Hematopoietic multipotent progenitor cell treated with erythropoietin and hydrocortisone succinate and interleukin-3 and kit ligand, for 6 days (in vitro differentiated cells): ENCODE measurements at regions not wholly inside any gene's neighbourhood (a gene's known extent, or its start where the extent isn't known, plus 50 kb on each side); places are given as distances from the start of the nearest gene placed in this dataset.

Experiments used
- DNase-seq: peaks from one replicate; pipeline ENCODE4 v3.0.0-alpha.2; 2015

DNA sequence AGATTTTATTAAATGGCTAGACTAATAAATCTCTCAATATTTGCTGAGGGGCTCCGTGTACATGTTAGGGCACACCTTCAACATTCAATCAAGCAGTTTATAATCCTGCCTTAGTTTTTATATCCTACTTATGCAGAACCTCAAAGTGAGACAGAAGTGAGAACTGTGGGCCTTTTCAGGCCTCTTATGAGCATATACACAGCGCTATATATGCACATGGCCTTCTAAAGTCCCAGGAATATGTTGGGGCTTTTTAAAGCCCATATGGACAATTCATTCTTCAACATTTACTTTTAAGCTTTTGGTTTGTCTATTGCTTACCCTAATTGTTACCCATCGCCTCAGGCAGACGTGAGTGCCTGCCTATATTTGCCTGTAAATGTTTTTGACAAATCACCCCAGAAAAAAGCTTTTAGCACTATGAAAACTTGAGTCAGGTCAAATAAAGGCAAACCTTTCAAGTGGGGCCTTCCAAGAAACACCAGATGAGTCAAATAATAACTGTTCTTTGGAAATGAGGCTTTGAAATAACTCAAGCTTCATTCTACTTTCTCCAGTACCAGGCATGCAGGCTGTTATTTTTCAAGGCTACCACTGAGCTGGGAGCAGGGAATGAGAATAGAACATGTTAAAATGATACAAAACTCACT, 58.2 kb downstream of the ESM1 start:
- DNase-seq: no peak

DNA sequence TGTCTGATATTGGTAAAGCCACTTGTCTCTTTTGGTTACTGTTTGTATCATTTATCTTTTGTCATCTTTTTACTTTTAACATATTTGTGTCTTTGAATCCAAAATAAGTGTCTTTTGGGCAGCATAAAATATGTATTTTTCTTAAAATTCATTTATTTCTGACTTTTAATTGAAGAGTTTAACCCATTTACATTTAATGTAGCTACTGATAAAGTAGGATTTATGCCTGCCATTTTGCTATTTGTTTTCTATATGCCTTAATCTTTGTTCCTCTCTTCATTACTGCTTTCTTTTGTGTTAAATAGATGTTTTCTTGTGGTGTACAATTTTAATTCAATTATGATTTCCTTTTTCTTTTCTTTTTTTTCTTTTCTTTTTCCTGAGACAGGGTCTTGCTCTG, 60.9 kb downstream of the ESM1 start:
- no peak for DNase-seq

DNA sequence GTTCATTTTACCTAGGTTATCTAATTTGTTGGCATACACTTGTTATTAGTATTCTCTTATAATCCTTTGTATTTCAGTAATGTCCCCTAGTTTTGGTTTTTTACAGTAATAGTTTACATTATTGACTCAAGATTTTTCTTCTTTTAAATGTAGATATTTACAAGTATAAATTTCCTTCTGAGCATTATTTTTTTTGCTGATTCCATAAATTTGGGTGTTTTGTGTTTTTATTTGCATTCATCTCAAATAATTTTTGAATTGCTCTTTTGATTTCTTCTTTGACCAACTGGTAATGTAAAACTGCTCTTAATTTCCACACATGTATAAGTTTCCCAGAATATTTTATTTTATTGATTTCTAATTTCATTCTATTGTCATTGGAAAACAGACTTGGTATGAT, 68.1 kb downstream of the ESM1 start:
- no peak for DNase-seq

DNA sequence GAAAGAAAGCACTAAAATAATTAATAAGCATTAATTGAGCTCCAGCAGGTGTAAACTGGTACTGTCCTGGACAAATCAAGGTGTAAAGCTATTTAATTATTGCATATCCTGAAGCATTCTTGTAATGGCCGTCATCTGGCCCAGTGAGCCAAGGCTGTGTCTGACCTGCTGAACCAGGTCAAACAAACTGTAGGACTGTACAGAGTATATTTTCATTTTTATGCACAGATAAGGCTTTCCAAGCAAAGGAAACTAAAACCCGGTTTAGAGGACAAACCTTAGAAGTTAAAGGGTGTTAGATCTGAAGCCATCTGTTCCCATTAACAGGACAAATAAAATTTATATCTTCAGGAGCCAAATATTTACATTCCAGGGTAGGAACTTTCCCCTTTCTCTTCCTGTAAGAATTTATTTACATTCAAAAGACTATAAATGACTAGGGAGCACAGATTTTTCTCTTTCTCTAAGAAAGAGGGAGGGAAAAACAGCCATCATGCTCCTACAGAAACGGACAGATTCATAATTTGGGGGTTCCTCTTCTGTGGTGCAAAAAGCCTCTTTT, 69.8 kb downstream of the ESM1 start:
- no peak for DNase-seq

DNA sequence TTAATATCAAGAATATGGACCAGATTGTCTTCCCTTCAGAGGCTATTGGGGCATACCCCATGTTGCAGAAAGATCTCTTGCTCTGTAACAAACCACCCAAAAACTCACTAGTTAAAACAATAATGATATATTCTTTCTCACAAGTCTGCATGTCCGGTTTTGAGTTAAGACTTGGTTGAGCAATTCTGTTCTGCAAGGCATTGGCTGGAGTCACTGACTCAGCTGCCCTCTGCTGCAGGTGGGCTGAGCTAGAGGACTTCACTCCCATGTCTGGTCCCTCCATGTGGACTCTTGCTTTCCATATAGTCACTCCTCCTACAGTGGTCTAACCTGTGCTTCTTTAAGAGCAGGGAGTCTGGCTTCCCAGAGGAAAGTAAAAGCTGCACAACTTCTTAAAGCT, 73.4 kb downstream of the ESM1 start:
- DNase-seq: no peak

DNA sequence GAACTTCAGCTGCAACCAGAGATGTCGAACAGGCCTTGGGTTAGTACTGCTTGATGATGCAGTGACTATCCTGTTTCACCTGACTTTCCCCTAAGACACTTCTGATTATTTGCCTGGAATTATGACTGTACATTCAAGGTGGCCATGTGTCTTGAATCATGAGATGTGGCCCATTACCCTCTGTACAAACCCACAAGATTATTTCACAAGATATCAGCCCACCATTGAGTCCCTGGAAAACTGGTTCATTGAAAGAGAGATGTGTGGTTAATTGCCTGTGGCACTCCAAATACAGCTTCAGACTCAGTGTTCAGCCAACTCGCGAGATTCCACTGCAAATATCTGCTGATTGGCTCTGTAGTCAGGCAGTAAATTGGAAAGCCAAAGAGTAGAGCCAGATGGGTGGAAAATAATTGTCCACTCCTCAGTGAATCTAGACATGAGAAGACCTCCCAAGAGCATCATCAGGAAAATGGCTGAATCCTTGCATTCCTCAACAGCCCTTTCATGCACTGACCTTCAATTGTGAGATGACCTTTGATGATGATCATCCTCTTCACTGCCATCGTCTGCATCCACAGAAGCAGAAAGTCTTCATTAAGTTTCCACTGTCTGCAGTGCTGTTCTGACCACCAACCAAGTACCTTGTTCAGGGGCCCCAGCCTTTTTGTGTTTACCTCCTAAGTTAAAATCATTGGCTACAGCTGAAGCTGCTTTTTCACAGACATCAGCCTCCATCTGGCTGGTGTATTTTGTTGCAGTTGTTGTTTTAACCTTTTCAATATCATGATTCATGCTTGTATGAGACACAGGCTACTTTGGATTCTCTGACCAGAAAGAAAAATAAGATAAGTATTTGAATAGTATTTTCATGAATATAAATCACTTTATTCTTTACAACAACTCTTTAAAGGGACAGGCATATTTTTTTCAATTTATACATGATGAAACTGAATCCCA, 75.2 kb downstream of the ESM1 start:
- DNase-seq: no peak

DNA sequence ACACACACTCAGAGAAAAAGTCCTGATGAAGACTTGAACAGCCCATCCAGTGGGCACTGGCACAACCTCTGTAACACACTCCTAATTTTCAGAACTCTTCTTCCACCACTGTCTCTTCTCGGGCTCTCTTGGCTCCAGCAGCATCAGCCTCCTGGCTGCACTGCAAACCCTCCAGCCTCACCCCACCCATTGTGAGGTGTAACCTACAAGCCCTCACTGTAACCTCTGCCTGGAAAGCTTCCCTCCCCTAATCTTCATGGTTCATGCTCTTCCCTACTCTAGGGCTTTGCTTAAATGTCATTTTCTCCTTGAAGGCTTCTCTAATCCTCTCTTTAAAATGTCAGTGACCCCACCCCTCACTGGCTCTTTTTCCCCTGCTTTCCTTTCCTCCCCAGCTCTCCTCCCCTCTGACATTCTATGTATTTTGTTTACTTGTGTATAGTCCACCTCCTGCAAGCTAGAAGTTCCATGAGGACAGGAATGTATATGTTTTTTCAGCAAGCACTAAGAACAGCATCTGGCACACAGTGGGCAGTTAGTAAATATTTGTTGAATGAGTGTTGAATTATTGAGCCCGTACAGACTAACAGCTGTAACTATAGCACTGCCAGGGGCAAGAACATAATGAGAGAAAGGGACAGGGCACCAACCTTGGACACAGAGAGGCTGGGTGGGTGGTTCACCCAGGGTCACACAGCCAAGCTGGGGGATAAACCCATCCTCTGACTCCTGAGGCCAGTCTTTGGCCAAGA, 76.4 kb downstream of the ESM1 start:
- no peak for DNase-seq

DNA sequence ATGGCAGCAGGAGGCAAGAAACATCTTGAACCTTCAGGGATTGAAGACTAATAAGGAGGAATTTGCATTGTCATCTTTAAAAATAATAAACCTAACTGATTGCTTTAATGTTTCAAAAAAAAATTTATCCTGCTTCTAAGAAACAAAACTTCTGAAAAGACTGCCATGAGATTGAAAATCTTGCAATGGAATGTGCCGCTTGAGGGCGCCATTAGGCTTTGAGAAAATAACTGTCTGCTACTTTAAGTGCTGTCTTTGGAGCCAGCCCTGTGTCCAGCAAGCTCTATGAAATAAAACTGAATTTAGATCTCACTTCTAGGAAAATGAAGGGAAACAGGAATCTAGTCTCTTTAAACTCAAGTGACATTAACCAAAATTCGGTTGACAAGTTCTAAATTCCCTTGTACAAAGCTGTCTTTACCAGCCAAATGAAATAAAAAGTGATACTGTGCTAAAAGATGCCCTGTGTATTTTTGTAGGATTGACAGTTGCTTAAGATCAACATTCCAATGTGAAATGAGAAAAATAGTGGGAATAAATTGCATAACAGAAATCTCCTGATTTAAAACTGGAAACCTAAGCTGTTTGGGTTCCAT, 79.4 kb downstream of the ESM1 start:
- peak; percentile 73 for DNase-seq

DNA sequence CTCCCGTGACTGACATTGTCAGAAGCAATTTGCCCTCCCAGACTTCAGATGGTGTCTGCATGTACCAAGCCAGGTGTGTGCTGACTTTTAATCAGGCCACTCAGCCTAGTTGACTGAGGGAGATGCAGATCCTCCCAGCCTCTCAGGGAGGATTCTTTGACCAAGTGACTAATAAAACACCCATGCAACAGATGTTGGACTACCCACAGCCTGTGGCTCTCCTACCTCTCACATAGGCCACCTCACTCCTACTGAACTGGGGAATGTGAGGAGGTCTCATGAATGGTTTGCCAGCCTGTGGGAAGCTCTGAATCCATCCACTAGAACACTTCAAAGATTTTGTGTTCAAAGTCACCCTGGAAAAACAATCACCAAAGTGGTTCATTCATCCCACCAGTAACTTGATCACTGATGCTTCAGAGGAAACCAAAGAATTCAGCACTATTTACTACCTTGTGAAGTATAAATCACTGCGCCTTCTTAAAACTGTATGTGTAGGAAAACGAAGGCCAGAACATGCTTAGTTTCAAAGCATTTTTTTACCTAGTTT, 80.1 kb downstream of the ESM1 start:
- no peak for DNase-seq

DNA sequence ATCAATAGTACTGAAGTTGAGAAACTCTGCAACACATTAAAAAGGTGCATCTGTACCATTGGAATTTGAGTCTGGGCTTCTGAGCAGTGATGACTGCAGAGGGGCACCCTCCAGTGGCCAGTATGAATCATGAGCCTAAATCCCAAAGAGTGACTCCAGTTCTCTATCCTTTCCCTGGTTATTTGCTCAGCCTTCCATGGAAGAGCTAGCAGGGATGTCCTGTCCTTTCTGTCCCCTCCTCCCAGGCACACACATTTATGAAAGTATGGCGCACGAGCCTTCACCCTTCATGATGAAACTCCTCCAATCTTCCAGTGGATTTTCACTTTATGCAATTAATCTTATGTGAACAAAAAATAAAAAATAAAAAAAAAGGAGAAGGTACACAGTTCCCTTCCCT, 81.0 kb downstream of the ESM1 start:
- peak; percentile 18 for DNase-seq

DNA sequence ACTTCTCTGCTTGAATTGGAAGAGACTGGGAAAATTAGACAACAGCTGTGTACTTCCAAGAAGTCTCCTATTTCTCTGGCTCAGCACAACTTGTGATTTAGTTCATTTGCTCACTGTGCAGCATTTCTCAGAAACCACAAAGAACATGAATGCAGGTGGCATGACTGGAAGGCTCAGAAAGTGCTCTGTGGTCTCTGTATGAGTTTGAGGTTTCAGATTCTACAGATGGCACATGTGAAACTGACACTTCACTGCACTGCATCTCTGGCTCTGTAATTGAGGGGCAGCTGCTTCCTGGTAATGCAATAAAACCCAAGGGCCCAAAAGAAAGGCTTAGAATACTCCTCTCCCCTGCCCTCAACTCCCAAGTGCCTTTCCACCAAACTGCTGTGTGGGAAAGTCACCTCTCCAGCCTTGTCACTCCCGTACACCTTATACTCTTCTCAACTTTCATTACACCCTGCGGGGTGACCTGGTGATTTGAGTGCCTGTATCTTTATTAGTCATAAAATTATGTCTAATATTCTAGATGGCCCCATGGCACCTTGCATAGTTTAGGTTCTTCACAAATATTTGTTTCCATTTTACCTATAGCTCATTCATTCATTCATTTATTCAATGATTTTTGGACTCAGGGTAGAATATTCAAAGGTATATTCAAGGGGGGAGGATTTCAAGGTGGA, 82.5 kb downstream of the ESM1 start:
- DNase-seq: peak; percentile 34

DNA sequence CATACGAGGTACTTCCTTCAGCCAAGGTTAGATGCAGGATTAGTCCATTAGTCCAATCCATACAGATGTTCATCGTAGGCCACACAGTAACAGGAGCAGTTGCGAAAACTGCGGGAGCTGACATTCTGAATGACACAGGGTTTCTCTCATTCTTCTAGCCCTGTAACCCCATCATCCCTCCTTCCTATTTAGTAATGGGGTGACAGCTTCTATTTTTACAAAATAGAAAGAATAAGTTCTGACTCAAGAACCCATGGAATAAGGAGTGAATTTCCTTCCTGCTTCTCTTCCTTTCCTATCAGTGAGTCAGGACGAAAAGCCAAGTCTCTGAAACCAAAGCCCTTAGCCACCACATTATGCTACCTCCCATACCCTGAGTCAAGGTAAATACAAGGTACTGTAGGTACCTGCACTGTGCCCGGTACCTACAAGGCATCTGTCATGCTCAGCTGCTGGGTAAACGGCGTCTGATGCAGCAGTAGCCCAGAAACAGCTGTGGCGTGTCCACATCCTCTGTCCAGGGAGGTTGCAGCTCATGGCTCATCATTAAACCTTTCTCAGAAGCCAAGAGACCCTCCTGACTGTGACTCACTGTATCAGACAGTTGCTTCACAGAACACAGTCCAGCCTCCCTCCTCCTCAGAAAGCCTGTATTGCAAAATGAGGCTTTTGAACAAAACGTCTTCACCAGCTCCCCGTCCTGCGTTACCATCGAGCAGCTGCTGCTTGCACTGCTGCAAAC, 84.2 kb downstream of the ESM1 start:
- DNase-seq: no peak

DNA sequence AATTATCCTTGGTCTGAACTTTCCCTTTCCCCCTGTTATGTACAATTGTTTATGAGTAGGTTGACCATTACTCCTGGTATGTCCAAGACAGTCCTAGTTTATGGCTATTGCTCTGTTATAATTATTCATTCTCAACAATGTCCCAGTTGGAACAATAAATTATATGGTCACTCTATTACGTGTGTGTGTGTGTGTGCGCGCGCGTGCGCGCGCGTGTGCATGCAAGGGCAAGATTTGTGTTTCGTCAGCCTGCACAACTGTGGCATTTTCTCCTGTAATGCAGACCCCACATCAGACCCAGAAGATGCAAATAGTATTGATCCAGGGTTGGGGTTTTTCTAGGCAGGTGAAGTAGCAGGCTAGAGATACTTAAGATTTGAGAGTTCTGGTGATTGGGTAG, 88.4 kb downstream of the ESM1 start:
- DNase-seq: no peak

DNA sequence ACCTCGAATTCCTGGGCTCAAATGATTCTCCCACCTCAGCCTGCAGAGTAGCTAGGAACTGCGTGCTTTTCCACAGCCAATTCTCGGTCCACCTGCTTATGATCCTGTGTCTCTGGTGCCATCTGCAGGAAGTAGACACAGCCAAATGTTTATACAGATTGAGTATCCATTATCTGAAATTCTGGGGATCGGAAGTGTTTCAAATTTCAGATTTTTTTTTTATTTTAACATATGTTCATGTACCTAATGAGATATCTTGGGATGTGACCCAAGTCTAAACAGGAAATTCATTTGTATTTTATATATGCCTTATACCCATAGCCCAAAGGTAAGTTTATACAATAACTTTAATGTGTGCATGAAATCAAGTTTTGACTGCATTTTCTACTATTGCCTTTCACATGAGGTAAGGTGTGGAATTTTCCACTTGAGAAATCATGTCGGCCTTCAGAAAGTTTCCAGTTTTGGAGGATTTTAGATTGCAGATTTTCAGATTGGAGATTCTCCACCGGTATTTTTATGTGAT, 89.5 kb downstream of the ESM1 start:
- DNase-seq: peak; percentile 45

DNA sequence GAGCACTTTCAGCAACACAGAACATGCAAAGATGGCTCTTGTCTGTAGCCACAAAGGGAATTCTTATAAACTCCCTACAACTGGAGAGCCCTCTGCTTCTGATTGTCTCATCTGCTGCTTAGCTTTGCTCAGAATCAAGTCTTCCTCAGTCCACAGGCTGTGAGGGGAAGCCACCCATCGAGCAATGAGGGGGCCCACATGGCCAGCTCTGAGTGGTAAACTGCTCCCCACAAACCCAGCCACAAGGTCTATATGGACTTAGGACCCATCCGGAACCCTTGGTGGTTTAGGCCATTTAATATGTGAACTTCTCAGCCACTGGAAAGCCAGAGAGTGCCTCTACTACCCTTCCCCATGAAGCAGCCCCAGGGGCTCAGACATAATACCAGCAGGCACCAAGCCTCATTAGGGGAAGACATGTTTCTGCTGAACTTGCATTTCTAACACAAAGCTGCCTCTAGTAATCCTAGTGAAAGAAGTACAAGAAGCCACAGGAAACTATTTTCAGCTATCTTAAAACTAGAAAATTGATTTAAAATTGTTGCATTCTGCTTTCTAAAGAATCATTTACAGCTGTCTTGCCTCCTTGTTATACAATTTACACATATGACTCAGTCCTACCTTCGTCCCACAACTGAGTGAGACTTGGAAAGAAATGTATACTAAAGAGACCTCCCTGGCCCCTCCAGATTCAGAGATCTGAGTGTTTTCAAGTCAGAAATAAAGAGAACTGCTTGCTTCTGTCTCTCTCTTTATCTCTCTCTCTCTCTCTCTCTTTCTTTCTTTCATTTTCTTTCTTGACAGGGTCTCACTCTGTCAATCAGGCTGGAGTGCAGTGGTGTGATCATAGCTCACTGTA, 90.2 kb downstream of the ESM1 start:
- DNase-seq: no peak

DNA sequence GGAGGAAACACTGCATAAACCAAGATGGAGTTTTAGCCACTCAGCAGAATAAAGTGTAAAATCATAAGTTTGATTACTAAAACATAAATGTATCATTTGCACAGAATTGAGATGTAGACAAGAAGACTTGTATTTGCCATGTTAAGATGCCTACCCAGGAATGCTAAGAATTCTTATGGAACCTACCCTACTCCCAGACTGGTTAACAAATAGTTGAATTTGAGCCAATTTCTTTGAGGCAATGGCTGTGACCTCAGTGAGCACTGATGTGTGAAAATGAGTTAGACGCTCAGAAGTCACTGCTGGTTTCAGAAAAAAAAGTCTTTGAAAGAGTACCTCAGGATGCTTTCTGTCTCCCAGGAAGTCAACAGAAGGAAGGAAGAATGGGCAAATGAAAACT, 95.6 kb downstream of the ESM1 start:
- no peak for DNase-seq

DNA sequence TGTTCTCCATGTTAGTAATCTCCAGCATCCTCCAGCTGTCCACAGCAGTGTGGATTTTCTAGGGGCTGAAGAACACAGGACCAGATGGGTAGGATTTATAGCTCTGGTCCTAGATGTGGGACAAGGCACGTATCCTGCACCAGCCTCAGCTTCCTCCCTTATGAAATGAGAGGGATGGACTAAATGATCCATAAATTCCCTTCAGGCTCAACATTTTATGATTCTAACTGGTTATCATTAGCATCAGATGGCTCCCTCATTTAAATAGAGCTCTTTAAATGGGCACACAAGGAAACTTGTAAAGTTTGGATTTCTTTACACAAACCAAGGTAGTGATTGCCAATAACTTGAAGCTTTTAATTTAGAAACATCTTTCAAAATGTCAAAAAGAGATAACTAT, 97.7 kb downstream of the ESM1 start:
- no peak for DNase-seq

DNA sequence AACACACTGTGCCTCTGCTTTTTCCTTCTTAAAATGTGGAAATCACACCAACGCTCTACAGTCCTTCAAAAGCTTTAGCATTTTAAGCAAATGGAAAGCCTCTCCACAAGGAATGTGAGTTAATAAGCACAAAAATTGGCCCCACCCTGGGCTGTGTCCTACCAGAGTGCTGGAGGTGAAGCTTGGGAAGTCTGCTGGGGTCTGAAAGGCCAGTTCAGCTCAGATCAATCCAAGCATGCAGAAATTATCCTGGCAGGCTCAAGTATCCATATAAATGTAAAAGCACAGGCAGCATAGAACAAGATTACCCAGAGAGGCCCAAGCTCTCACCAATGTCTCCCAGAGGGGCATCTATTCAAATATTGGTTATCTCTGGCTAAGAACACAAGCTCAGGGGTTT, 98.5 kb downstream of the ESM1 start:
- DNase-seq: no peak

DNA sequence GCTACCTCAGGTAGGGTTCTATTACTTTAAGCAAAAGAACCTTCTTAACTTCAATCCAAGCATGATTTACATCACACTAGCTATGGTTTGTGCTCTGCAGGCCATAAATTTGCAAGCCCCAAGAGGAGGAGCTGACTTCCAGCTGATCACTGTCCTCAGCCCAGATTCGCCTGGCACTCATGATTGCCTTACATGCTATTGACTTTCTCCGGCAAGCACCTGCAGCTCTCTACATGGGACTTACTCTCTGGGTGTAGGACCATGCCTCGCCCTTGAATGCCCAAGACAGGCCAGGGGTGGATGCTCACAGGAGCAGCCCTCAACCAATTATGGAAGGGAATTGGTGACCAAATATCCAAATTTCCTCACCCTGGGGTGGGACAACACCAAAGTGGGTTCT, 99.8 kb downstream of the ESM1 start:
- no peak for DNase-seq

DNA sequence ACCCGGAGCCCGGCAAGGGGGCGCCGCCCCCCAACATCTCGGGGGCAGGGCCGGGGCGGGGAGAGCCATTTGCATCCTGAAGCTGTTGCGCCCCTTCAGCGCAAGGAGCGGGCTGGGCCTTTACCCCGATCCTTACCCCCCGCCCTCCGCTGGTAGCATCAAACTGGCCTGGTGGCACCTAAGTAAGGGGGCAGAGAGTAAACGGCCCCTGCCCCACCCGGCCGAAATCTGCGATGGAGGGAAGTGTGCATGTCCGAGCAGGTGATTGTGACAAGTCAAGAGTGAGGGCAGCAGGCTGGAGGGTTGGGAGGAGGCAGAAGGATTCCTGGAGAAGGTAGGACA, 101.2 kb downstream of the ESM1 start:
- DNase-seq: no peak
